Stimulated activated CD4-positive, alpha-beta T cell treated with anti-CD3 and anti-CD28 coated beads, Interleukin-4, amount 100 ng/mL, for 4 hours (primary cell): ENCODE measurements at regions not wholly inside any gene's neighbourhood (a gene's known extent, or its start where the extent isn't known, plus 50 kb on each side); places are given as distances from the start of the nearest gene placed in this dataset.
"Not testable (repeated sequence)": the region's sequence is repeated elsewhere in the genome, so short reads cannot be mapped to it uniquely, and the experiment has no call there.

Experiments
- DNase-seq, 2 experiments: peaks; one replicate each; pipeline ENCODE4 v3.0.0-alpha.2; 2020

DNA sequence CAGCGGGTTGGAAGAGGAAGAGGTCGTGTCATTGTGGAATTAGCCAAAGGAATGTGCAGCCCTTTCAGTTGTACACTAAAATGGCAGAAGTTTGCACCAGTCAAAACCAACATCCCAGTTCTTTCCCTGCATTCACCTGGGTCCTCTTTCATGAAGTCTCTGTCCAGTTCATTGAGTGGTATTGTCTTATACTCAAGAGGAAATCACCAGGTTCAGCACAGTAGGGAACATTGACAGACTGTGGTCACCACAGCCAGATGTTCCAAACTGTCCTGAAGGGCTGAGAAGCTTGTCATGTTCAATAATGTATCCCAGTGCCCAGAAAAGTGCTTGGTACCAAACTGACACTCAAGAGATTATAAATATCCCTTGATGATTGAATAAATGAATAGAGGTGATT lies 131.6 kb downstream of the GLUL start:
- no peak for DNase-seq

- DNase-seq, result peak; percentile 7 to 36
Measured at GRCh38 chr1:182259229-182259872, 132.2 kb downstream of the GLUL start.

DNA sequence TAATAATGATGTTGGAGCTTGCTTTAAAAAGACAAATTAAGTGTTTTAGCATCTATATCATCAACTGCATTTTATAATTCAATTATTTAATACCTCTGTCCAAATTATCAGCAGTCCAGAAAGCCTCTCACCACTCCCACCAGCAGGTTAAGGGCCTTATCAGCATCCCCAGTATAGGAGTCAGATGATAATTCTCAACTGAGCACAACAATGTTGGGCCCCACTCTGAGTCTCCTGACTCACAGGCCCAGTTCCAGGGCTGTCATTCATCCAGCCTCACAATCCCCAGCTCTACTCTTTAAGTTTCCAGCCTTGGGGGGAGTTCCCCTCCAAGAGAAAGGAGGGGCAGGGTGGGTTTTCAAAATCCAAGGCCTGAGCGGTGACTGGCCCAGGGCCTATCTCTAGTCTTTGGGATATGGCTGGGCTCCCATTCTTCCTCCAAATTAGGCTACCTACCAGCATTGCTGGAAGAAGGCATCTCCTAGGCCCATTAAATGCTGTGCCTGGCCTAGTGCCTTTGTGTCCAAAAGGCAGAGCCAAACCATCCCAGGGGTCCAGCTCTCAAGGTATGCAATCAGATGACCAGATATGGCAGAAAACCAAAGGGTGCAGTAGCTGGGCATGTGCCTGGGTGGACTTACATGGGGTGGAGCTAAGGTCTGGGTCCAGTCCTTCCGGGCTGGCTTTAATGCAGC lies 134.1 kb downstream of the GLUL start:
- DNase-seq, result no peak

DNA sequence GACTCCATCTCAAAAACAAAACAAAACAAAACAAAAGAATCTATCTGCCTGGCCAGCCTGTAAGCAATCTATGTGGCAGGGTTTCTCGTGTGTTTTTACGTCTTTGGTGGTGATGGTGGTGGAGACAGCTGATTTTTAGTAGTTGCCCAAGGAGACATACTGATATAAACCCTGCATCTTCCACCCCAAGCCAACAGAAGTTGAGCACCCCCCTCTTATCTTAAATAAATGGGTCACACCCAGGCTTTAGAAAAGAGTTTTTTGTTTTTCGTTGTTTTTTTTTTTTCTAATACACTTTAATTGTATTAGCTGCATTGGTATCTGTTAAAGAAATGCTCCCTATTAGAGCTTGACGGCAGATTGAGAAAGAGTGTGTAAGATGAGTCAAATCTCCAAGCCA lies 134.7 kb downstream of the GLUL start:
- DNase-seq, result no peak

GRCh38 chr1:182255494-182255893 lies 136.1 kb downstream of the GLUL start:
- no peak for DNase-seq

DNA sequence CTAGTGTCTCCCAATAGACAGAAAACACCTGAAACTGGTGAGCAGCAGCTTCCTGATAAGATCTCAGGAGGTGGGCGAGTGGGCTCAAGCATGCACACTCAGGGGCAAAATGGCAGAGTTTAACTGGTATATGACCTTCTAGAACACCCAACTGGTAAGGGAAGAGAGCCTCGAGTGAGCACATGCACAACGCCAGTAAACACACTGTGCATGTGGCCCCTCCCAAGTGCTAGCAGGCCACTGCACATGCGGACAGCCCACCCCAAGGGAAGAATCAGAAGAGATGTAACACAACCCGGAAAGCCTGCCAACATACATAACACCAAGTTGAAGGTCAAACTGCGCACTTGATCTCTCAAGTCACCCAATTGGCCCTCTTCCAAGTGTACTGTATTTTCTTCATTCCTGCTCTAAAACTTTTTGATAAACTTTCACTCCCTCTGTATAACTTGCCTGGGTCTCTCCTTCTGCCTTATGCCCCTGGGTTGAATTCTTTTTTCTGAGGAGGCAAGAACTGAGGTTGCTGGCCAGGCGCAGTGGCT lies 138.2 kb downstream of the GLUL start:
- DNase-seq, result no peak

GRCh38 chr1:182251561-182251960 lies 140.0 kb downstream of the GLUL start:
- DNase-seq, result no peak

GRCh38 chr1:182249201-182249676 lies 142.4 kb downstream of the GLUL start:
- no peak for DNase-seq

GRCh38 chr1:182248721-182249120 lies 142.9 kb downstream of the GLUL start:
- DNase-seq, result no peak

DNA sequence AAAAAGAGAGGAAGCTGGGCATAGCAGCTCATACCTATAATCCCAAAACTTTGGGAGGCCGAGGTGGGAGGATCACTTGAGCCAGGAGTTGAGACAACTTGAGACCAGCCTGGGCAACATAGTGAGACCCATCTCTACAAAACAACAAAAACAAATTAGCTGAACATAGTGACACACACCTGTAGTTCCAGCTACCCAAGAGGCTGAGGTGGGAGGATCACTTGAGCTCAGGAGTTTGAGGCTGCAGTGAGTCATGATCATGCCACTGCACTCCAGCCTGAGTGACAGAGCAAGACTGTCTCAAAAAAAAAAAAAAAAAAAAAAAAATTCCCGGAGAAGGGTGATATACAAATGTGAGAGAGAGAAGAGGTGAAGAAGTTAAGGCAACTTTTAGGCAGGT lies 143.8 kb downstream of the GLUL start:
- DNase-seq, result not testable (repeated sequence)

GRCh38 chr1:182246783-182247182 lies 144.8 kb downstream of the GLUL start:
- no peak for DNase-seq

DNA sequence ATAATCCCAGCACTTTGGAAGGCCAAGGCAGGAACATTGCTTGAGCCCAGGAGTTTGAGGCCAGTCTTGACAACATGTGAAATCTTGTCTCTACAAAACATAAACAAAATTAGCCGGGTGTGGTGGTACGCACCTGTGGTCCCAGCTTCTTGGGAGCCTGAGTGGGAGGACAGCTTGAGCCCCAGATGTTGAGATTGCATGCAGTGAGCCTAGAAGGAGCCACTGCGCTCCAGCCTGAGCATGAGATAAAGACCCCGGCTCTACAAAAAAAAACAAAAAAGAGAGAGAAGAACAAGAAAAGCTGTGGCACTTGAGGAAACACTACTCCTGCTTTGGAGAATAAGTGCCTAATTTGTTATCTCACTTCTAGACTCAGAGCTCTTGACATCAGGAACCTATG lies 146.6 kb downstream of the GLUL start:
- DNase-seq, result no peak

- no peak for DNase-seq
Measured at GRCh38 chr1:182244451-182244850, 147.1 kb downstream of the GLUL start.

DNA sequence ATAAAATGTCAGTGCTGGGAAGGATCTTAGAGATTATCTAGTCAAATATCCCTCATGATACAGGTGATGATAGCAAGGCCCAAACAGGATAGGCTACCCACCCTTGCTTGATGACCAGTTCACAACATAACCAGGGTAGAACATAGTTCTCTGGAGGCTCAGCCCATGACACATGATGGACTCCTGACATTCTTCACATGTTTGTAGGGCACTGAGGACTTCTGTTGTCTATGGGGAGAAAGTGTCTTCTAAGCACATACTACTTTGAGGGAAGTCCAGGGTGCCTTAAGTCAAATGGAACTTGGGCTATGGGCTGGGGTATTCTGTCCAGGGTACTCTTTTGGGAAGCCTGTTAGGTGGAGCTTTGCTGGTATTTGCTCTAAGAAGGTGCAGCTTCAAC lies 148.9 kb downstream of the GLUL start:
- no peak for DNase-seq

GRCh38 chr1:182240085-182240484 lies 151.5 kb downstream of the GLUL start:
- DNase-seq, result no peak

DNA sequence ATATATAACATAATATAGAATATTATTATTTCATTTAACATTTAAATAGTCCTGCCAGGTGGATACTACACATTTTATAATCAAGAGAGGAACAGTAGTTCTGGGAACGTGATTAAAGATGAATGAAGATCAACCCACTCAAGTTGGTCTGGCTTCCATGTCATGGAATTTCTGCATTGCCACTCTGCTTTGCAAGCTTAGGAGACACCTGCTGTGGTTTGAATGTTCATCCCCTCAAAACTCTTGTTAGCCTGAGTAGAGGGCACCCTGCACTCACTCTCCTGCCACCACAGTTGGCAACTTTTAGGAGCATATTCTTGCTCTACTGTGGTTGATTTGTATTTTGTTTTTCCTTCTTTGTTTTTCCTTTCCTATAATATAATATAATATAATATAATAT lies 153.2 kb downstream of the GLUL start:
- no peak for DNase-seq

GRCh38 chr1:182237329-182237728 lies 154.3 kb downstream of the GLUL start:
- DNase-seq, result no peak

DNA sequence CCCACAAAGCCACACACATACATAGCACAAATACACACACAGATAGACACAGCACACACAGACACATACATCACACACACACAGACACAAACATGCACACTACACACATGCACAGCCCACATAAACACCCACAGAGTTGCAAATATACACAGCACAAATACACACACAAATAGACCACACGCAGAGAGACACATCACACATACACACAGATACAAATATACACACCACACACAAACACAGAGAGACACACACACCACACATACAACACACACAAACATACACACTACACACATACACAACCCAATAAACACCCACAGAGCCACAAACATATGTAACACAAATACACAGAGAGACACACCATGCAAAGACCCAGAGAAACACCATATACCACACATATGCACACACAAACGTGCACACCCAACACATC lies 154.9 kb downstream of the GLUL start:
- DNase-seq, result no peak

- no peak for DNase-seq
Measured at GRCh38 chr1:182235952-182236650, 155.5 kb downstream of the GLUL start.

DNA sequence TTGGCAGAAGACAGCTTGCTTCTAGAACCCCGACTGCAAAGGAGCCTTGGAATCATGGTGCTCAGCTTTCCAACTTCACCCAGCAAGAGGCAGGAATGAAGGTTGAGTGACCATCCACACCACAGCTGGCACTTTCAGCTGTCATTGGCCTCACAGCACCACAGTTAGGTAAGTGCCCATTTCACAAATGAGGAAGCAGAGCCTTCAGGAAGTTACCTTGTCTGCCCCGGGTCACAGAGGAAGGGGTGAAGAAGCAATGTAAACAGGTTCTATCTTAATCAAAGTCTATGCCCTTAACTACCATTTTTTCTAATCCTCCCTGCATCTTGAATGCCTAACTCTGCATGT lies 156.0 kb downstream of the GLUL start:
- DNase-seq, result no peak

DNA sequence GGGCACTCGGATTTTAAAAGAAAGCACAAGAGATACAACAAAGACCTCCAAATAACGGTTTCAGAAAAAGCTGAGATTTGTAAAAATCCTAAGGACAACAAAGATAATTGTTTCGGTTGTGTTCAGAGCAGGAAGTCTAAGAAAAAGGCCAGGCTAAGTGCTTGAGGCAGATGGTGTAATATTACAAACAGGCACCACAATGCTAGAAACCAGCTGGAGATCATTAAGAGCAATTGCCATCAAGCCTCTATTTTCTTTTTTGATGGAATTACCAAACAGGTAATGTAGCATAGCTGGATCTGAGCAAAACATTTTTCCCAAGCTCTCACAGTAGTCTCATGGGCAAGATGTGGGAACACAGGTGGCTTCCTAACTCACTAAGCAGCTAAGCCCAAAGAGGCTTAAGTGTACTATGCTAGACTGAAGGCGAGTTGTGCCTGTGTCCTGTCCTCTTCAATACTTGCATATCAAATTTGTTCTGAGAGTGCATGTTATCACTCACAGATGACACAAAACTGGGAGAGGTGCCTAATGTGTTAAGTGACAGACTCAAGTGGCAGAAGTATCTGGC lies 161.6 kb downstream of the GLUL start:
- DNase-seq, result no peak

DNA sequence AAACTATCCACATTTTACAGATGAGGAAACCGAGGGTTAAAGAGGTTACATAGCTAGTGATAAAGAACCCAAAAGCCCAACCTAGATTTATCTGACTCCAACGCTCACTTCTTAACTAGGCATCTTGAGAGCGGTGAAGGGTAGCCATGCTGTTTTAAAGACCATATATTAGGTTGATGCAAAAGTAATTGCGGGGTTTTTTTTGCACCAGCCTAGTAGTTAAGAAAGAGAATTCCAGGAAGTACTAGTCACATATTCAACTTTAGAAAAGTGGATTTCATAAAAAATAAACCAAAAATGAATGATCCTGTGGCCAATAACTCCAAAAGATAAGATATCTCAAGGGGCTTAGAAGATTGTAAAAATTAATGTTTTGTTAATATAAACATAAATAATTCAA lies 162.1 kb downstream of the GLUL start:
- DNase-seq, result no peak

- DNase-seq, result no peak
Measured at GRCh38 chr1:182227864-182228547, 163.6 kb downstream of the GLUL start.
